Neutrophil (primary cell): ENCODE measurements at regions not wholly inside any gene's neighbourhood (a gene's known extent, or its start where the extent isn't known, plus 50 kb on each side); places are given as distances from the start of the nearest gene placed in this dataset.

Source experiments
- H3K27ac ChIP-seq: fragments of 200-600 bp; sonication (generic); 2 replicates; pipeline ENCODE4 v1.5.1; 2016; ENCODE audit warnings: mild to moderate bottlenecking, moderate library complexity
- H3K27me3 ChIP-seq: fragments of 200-600 bp; sonication (generic); 2 replicates; pipeline ENCODE4 v1.6.0; 2016; ENCODE audit warnings: mild to moderate bottlenecking
- H3K36me3 ChIP-seq: fragments of 200-600 bp; sonication (generic); 2 replicates; pipeline ENCODE4 v1.5.1; 2017
- H3K4me1 ChIP-seq, 2 experiments: fragments of 200-600 bp in 1 of 2; sonication (generic) in 1 of 2; 1 replicate in 1 of 2; 2 replicates in 1 of 2; pipeline versions ENCODE4 v1.5.1 to v1.6.1; 2013 to 2016; ENCODE audit warnings: low read depth in 1 of 2, low read length in 1 of 2, mild to moderate bottlenecking in 1 of 2, moderate library complexity in 1 of 2; ENCODE audit not compliant: control insufficient read depth in 1 of 2, insufficient read depth in 1 of 2
- H3K4me3 ChIP-seq, 2 experiments: fragments of 200-600 bp in 1 of 2; sonication (generic) in 1 of 2; 1 replicate in 1 of 2; 2 replicates in 1 of 2; pipeline ENCODE4 v1.5.1; 2013 to 2016; ENCODE audit warnings: low read depth in 1 of 2, low read length in 1 of 2, mild to moderate bottlenecking in 1 of 2, moderate library complexity in 1 of 2
- H3K9me3 ChIP-seq: fragments of 200-600 bp; sonication (generic); 2 replicates; pipeline ENCODE4 v1.5.1; 2016
- CTCF ChIP-seq: fragments of 200-600 bp; sonication (generic); IDR thresholded peaks from 2 replicates; pipeline ENCODE4 v1.5.1; 2016; ENCODE audit warnings: antibody characterized with exemption

- no peak for TF ChIP-seq CTCF
- Histone ChIP-seq H3K27ac (no peak overlapping the region), H3K27me3 (no peaks in the 10 kb centered on the region), H3K4me3 (no peak overlapping the region), H3K9me3 (no peaks in the 10 kb centered on the region), H3K36me3 (no peaks in the 10 kb centered on the region), H3K4me1 (no peaks in the 10 kb centered on the region)
Observed at GRCh38 chr3:88678747-88679146, 428.7 kb upstream of the EPHA3 start.

GRCh38 chr3:88690287-88690686, 417.1 kb upstream of the EPHA3 start:
- no peak for TF ChIP-seq CTCF
- Histone ChIP-seq H3K27me3 (no peaks in the 10 kb centered on the region), H3K27ac (no peak overlapping the region)

GRCh38 chr3:88691081-88691480, 416.3 kb upstream of the EPHA3 start:
- no peaks in the 10 kb centered on the region for H3K27me3 ChIP-seq
- H3K36me3 ChIP-seq = no peaks in the 10 kb centered on the region
- H3K9me3 ChIP-seq = no peaks in the 10 kb centered on the region
- no peak for TF ChIP-seq CTCF
- H3K4me1 ChIP-seq = no peaks in the 10 kb centered on the region
- H3K4me3 ChIP-seq = no peak overlapping the region
- no peak overlapping the region for H3K27ac ChIP-seq

More at GRCh38 chr3:88690287-88690686, 417.1 kb upstream of the EPHA3 start:
- H3K4me1 ChIP-seq = no peaks in the 10 kb centered on the region
- H3K4me3 ChIP-seq = no peak overlapping the region
- no peaks in the 10 kb centered on the region for H3K9me3 ChIP-seq
- H3K36me3 ChIP-seq = no peaks in the 10 kb centered on the region

GRCh38 chr3:88703501-88704059, 403.8 kb upstream of the EPHA3 start:
- H3K4me3 ChIP-seq = no peak overlapping the region
- no peaks in the 10 kb centered on the region for H3K36me3 ChIP-seq
- H3K4me1 ChIP-seq = no peaks in the 10 kb centered on the region
- no peaks in the 10 kb centered on the region for H3K9me3 ChIP-seq
- no peaks in the 10 kb centered on the region for H3K27me3 ChIP-seq
- H3K27ac ChIP-seq = no peak overlapping the region
- no peak for TF ChIP-seq CTCF

- Histone ChIP-seq H3K4me3 (no peak overlapping the region), H3K27me3 (no peaks in the 10 kb centered on the region), H3K9me3 (no peaks in the 10 kb centered on the region), H3K4me1 (no peaks in the 10 kb centered on the region), H3K27ac (no peak overlapping the region), H3K36me3 (no peaks in the 10 kb centered on the region)
- TF ChIP-seq CTCF = no peak
Observed at GRCh38 chr3:88704338-88704737, 403.1 kb upstream of the EPHA3 start.

- Histone ChIP-seq H3K27me3 (no peaks in the 10 kb centered on the region), H3K4me1 (no peaks in the 10 kb centered on the region), H3K36me3 (no peaks in the 10 kb centered on the region), H3K27ac (no peak overlapping the region), H3K4me3 (no peak overlapping the region), H3K9me3 (no peaks in the 10 kb centered on the region)
- no peak for TF ChIP-seq CTCF
Observed at GRCh38 chr3:88707837-88708236, 399.6 kb upstream of the EPHA3 start.
